H9 (cell line): ENCODE measurements at regions not wholly inside any gene's neighbourhood (a gene's known extent, or its start where the extent isn't known, plus 50 kb on each side); places are given as distances from the start of the nearest gene placed in this dataset.

Experiments used
- DNase-seq: peaks from one replicate; pipeline ENCODE4 v3.0.0-alpha.2; 2017
- H2AFZ ChIP-seq: one replicate; pipeline ENCODE4 v1.6.1; 2013; ENCODE audit warnings: mild to moderate bottlenecking, low read length, control low read depth, moderate library complexity
- H2AK5ac ChIP-seq: 2 replicates; pipeline ENCODE4 v1.6.1; 2013; ENCODE audit warnings: low read length, control low read depth, mixed read lengths; ENCODE audit not compliant: insufficient read length
- H2BK120ac ChIP-seq: one replicate; pipeline ENCODE4 v1.6.1; 2013; ENCODE audit warnings: low read depth, mild to moderate bottlenecking, low read length, control low read depth, inconsistent platforms; ENCODE audit not compliant: poor library complexity, severe bottlenecking
- H2BK12ac ChIP-seq: 2 replicates; pipeline ENCODE4 v1.6.1; 2013; ENCODE audit warnings: low read length, control low read depth, mixed read lengths, low read depth; ENCODE audit not compliant: insufficient read length
- H2BK15ac ChIP-seq: 2 replicates; pipeline ENCODE4 v1.6.1; 2013; ENCODE audit warnings: low read depth, low read length, control low read depth
- H2BK20ac ChIP-seq: one replicate; pipeline ENCODE4 v1.6.1; 2013; ENCODE audit warnings: low read depth, mild to moderate bottlenecking, low read length, control low read depth, inconsistent platforms; ENCODE audit not compliant: poor library complexity, severe bottlenecking
- H2BK5ac ChIP-seq: 2 replicates; pipeline ENCODE4 v1.6.1; 2013; ENCODE audit warnings: low read length, control low read depth, mixed read lengths; ENCODE audit not compliant: insufficient read length
- H3K14ac ChIP-seq: 2 replicates; pipeline ENCODE4 v1.6.1; 2013; ENCODE audit warnings: low read length, control low read depth; ENCODE audit not compliant: insufficient read depth
- H3K18ac ChIP-seq: 2 replicates; pipeline ENCODE4 v1.6.1; 2013; ENCODE audit warnings: low read depth, mild to moderate bottlenecking, mixed read lengths, low read length, control low read depth; ENCODE audit not compliant: insufficient read length
- H3K23ac ChIP-seq: 2 replicates; pipeline ENCODE4 v1.6.1; 2013; ENCODE audit warnings: low read length, control low read depth, mixed read lengths, low read depth; ENCODE audit not compliant: insufficient read length
- H3K23me2 ChIP-seq: 2 replicates; pipeline ENCODE4 v1.6.1; 2013; ENCODE audit warnings: low read depth, mild to moderate bottlenecking, mixed read lengths, low read length, control low read depth; ENCODE audit not compliant: insufficient read length, poor library complexity, severe bottlenecking
- H3K27ac ChIP-seq: 2 replicates; pipeline ENCODE4 v1.5.1; 2013; ENCODE audit warnings: low read length, control low read depth, mixed read lengths, low read depth; ENCODE audit not compliant: insufficient read length
- H3K27me3 ChIP-seq: 2 replicates; pipeline ENCODE4 v1.6.1; 2013; ENCODE audit warnings: low read length, control low read depth, inconsistent platforms; ENCODE audit not compliant: insufficient read depth
- H3K4ac ChIP-seq: 2 replicates; pipeline ENCODE4 v1.6.1; 2013; ENCODE audit warnings: low read depth, mild to moderate bottlenecking, control low read depth, inconsistent platforms, low read length, moderate library complexity
- H3K4me1 ChIP-seq: 2 replicates; pipeline ENCODE4 v1.6.1; 2013; ENCODE audit warnings: low read length, control low read depth, inconsistent platforms; ENCODE audit not compliant: insufficient read depth
- H3K4me2 ChIP-seq: 2 replicates; pipeline ENCODE4 v1.6.1; 2013; ENCODE audit warnings: low read length, control low read depth, mixed read lengths; ENCODE audit not compliant: insufficient read length, insufficient read depth
- H3K56ac ChIP-seq: 2 replicates; pipeline ENCODE4 v1.6.1; 2013; ENCODE audit warnings: low read depth, mild to moderate bottlenecking, mixed read lengths, low read length, control low read depth; ENCODE audit not compliant: insufficient read length
- H3K79me1 ChIP-seq: 2 replicates; pipeline ENCODE4 v1.6.1; 2013; ENCODE audit warnings: low read depth, mild to moderate bottlenecking, moderate library complexity, low read length, control low read depth, inconsistent platforms; ENCODE audit not compliant: insufficient read depth, poor library complexity, severe bottlenecking
- H3K79me2 ChIP-seq: 2 replicates; pipeline ENCODE4 v1.6.1; 2013; ENCODE audit warnings: low read length, control low read depth, inconsistent platforms; ENCODE audit not compliant: insufficient read depth
- H3K9ac ChIP-seq: 2 replicates; pipeline ENCODE4 v1.6.1; 2013; ENCODE audit warnings: low read length, control low read depth, mixed read lengths; ENCODE audit not compliant: insufficient read length; ENCODE audit errors: extremely low read depth
- H3K9me3 ChIP-seq: one replicate; pipeline ENCODE4 v1.6.1; 2013; ENCODE audit warnings: low read depth, low read length, inconsistent platforms; ENCODE audit not compliant: control insufficient read depth
- H3T11ph ChIP-seq: one replicate; pipeline ENCODE4 v1.6.1; 2013; ENCODE audit warnings: mild to moderate bottlenecking, low read length, control low read depth, inconsistent platforms
- H4K20me1 ChIP-seq: one replicate; pipeline ENCODE4 v1.6.1; 2013; ENCODE audit not compliant: control insufficient read depth, insufficient read length, insufficient read depth
- H4K5ac ChIP-seq: 2 replicates; pipeline ENCODE4 v1.6.1; 2013; ENCODE audit warnings: low read depth, mild to moderate bottlenecking, mixed read lengths, low read length, control low read depth; ENCODE audit not compliant: insufficient read length
- H4K8ac ChIP-seq: replicated peaks from 2 replicates; pipeline ENCODE4 v1.6.1; 2013; ENCODE audit warnings: low read length, control low read depth, mixed read lengths, low read depth; ENCODE audit not compliant: insufficient read length
- H4K91ac ChIP-seq: 2 replicates; pipeline ENCODE4 v1.6.1; 2013; ENCODE audit warnings: low read depth, mild to moderate bottlenecking, moderate library complexity, mixed read lengths, low read length, control low read depth; ENCODE audit not compliant: insufficient read length
- H3K27ac Mint-ChIP-seq, 3 experiments: 2 replicates in 2 of 3; 3 replicates in 1 of 3; pipeline ENCODE4 v1.8.0; 2020 to 2021; ENCODE audit warnings: mixed read lengths in 3 of 3, mild to moderate bottlenecking in 1 of 3, moderate library complexity in 1 of 3
- H3K27me3 Mint-ChIP-seq: 2 replicates; pipeline ENCODE4 v1.8.0; 2021; ENCODE audit warnings: low read depth, mild to moderate bottlenecking, moderate library complexity, mixed read lengths
- H3K36me3 Mint-ChIP-seq, 3 experiments: 2 replicates in 2 of 3; 3 replicates in 1 of 3; pipeline ENCODE4 v1.8.0; 2020 to 2021; ENCODE audit warnings: low read depth in 3 of 3, mixed read lengths in 3 of 3; ENCODE audit not compliant: insufficient read depth in 1 of 3
- H3K4me1 Mint-ChIP-seq, 2 experiments: 2 replicates each; pipeline ENCODE4 v1.8.0; 2020; ENCODE audit warnings: mixed read lengths in 2 of 2
- H3K4me3 Mint-ChIP-seq, 2 experiments: 2 replicates in 1 of 2; 3 replicates in 1 of 2; pipeline ENCODE4 v1.8.0; 2020 to 2021; ENCODE audit warnings: mild to moderate bottlenecking in 2 of 2, mixed read lengths in 2 of 2, moderate library complexity in 1 of 2
- H3K9me3 Mint-ChIP-seq, 2 experiments: 2 replicates in 1 of 2; 3 replicates in 1 of 2; pipeline ENCODE4 v1.8.0; 2020; ENCODE audit warnings: mild to moderate bottlenecking in 2 of 2, mixed read lengths in 2 of 2, moderate library complexity in 1 of 2
- WGBS: extraction: QIAGEN DNeasy Blood & Tissue Kit; methylation state at CpG from one replicate; pipeline ENCODE4 v1.1.7; 2013; ENCODE audit warnings: missing lambda C conversion rate, low lambda C conversion rate, mixed read lengths; ENCODE audit not compliant: insufficient read length; ENCODE audit errors: extremely low coverage; 5-methylcytosine and 5-hydroxymethylcytosine counted together
- TF ChIP-seq, protein P1 (sequence below): fragments of 200-600 bp; sonication (generic); conservative IDR thresholded peaks from 3 replicates; pipeline ENCODE4 v1.8.0; 2021; ENCODE audit warnings: antibody characterized with exemption, mild to moderate bottlenecking

- Mint-ChIP-seq H3K36me3 (no peaks in the 10 kb centered on the region), H3K4me1 (no peaks in the 10 kb centered on the region), H3K4me3 (no peak overlapping the region), H3K27me3 (peaks cover 6% of the 10 kb centered on the region), H3K27ac (no peak overlapping the region; a peak in 1 of 7 replicates), H3K9me3 (no peaks in the 10 kb centered on the region)
- Histone ChIP-seq H2BK15ac (no peak overlapping the region), H3K14ac (no peak overlapping the region), H3K4me2 (no peak overlapping the region), H3K79me1 (no peaks in the 10 kb centered on the region), H3K23ac (no peak overlapping the region), H3T11ph (no peak overlapping the region), H2BK20ac (no peak overlapping the region), H2BK12ac (no peak overlapping the region), H3K23me2 (no peaks in the 10 kb centered on the region), H2AFZ (no peak overlapping the region), H3K27ac (no peak overlapping the region), H4K8ac (no peak overlapping the region), H3K9me3 (no peaks in the 10 kb centered on the region), H2BK120ac (no peak overlapping the region), H3K79me2 (no peaks in the 10 kb centered on the region), H2AK5ac (no peak overlapping the region), H3K4me1 (no peaks in the 10 kb centered on the region), H3K56ac (no peak overlapping the region), H2BK5ac (no peak overlapping the region), H4K20me1 (no peaks in the 10 kb centered on the region), H3K4ac (no peak overlapping the region), H3K18ac (no peak overlapping the region), H4K91ac (no peak overlapping the region), H3K9ac (no peak overlapping the region), H4K5ac (no peak overlapping the region), H3K27me3 (no peaks in the 10 kb centered on the region)
- TF ChIP-seq, protein P1, sequence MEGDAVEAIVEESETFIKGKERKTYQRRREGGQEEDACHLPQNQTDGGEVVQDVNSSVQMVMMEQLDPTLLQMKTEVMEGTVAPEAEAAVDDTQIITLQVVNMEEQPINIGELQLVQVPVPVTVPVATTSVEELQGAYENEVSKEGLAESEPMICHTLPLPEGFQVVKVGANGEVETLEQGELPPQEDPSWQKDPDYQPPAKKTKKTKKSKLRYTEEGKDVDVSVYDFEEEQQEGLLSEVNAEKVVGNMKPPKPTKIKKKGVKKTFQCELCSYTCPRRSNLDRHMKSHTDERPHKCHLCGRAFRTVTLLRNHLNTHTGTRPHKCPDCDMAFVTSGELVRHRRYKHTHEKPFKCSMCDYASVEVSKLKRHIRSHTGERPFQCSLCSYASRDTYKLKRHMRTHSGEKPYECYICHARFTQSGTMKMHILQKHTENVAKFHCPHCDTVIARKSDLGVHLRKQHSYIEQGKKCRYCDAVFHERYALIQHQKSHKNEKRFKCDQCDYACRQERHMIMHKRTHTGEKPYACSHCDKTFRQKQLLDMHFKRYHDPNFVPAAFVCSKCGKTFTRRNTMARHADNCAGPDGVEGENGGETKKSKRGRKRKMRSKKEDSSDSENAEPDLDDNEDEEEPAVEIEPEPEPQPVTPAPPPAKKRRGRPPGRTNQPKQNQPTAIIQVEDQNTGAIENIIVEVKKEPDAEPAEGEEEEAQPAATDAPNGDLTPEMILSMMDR, result no peak
- no peak for DNase-seq
- WGBS, result no CpG with 5 or more reads among the region's 4 CpGs
These were observed 315.7 kb downstream of the REEP3 start for GRCh38 chr10:63836666-63837442.
